GM18502 (cell line): ENCODE measurements at regions not wholly inside any gene's neighbourhood (a gene's known extent, or its start where the extent isn't known, plus 50 kb on each side); places are given as distances from the start of the nearest gene placed in this dataset.
"Not testable (repeated sequence)": the region's sequence is repeated elsewhere in the genome, so short reads cannot be mapped to it uniquely, and the experiment has no call there.

Experiments used
- ATAC-seq: cut with Tn5 transposase; IDR thresholded peaks from one replicate; pipeline ENCODE4 v1.9.1; 2021; ENCODE audit warnings: mild to moderate bottlenecking; ENCODE audit not compliant: unreplicated experiment, poor library complexity

- no peak for ATAC-seq
Observed at GRCh38 chr18:55735199-55735855, 147.3 kb upstream of the TCF4 start.

DNA sequence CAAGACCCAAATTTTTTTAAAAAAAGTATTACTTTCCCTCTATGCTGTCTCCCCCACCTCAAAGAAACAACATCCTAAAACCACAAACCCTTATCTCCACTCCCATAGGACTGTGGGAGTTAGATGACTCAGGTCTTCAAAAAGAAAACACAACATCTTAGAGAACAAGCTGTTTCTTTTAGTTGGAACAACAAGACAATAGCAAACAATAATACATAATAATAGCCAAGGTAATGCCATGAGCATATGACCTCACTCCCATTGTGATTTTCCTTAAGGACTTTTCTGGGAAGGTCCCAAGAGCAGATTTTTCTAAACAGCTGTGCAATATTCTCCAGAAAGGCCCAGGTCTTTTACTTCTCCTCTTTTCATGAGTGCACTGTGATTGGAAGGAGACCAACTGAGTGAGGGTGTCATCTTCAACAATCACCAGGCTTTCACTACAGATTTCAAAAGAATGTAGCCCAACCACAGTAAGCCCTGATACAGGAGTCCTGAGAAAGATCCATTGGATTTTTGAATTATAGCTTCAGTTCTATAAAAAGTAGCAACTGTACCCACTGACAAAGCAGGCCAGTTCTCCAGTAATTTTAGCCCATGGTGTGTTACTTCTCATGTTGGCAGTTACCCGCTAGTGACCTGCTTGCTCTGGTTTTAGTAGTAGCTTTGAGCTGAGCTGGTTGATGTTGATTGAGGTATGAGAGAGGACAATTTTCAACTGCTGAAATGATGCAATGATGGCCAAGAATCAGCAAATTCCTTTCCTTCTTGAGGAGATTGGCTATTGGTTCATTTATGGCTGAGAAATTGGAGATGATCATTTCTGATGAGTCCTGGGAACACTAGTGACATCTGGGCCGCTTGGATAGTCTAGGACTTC, 144.5 kb upstream of the TCF4 start:
- no peak for ATAC-seq

DNA sequence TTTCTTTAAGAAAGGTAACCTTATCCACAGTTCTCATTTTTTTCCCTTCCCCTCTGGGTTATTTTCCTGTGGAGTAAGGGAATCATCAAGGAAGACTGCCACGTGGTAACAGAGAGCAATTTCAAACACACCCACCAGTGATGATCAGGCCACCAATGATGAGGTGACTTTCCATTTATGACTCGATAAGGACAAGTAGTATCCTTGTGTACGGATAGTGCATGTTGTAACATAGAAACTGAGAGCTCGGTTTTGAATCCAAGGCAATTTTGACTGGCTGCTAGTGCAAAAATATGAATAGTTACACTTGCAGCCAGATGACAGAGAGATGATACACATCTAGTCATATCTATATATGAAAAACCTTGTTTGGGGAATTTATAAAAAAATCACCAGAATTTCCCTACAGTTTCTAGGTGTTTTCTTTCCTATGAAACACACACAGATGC, 143.6 kb upstream of the TCF4 start:
- ATAC-seq, result peak; percentile 85

DNA sequence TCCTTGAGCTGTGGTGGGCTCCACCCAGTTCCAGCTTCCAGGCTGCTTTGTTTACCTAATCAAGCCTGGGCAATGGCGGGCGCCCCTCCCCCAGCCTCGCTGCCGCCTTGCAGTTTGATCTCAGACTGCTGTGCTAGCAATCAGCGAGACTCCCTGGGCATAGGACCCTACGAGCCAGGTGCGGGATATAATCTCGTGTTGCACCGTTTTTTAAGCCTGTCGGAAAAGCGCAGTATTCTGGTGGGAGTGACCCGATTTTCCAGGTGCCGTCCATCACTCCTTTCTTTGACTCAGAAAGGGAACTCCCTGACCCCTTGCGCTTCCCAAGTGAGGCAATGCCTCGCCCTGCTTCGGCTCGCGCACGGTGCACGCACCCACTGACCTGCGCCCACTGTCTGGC, 133.0 kb upstream of the TCF4 start:
- not testable (repeated sequence) for ATAC-seq

DNA sequence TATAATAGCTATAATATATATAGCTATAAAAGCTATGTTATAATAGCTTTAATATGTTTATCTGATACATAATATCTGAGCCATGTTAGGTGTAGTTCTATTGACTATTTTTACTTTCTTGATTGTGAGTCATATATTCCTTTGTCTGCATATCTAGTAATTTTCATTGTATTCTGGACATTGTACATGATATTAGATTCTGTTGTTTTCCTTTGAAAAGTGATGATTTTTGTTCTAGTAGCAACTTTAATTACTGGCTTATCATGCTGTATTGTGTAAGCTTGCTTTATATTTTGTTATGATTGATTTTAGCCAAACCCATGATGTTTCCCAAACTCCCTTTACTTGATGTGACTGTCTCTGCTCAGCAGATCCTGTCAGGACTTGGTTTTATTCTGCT, 125.7 kb upstream of the TCF4 start:
- ATAC-seq, result no peak

- ATAC-seq, result no peak
Observed at GRCh38 chr18:55706898-55707297, 118.9 kb upstream of the TCF4 start.

GRCh38 chr18:55699233-55699765, 111.3 kb upstream of the TCF4 start:
- no peak for ATAC-seq

- ATAC-seq, result no peak
Observed at GRCh38 chr18:55696811-55697210, 108.8 kb upstream of the TCF4 start.

DNA sequence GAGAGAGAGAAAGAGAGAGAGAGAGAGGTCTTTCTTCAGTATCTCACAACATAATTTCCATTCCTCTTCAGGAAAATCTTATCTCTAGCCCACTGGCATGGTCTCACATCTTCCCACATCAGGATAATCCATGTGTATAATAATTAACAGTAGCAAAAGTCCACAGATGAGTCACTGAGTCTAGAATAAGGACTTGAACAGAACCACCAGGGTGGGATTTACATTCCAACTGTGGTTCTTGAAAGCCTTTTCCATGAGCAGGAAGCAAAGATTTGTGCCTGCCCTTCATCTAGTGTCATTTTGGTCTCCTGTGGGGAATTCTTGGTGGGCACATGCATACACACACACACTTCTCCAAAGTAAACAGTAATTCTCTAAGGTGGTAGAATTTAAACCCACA, 107.1 kb upstream of the TCF4 start:
- no peak for ATAC-seq

DNA sequence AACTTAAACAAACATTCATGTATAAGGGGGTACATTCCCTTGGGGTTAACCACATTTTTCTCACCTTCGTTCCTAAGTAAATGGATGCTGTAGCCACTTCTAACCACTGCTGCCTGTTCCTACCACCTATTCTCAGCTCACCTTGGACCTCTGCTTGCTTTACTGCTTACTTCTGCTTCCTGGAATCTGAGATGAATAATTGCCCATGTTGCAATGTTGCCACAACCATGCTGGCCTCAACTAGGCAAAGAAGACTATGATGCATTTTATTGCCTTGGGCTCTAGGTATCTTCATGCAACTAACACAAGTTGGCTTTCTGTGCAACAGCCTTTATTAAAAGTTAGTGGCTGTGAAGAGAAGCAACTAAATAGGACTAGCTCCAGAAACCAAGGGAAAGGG, 106.3 kb upstream of the TCF4 start:
- no peak for ATAC-seq

DNA sequence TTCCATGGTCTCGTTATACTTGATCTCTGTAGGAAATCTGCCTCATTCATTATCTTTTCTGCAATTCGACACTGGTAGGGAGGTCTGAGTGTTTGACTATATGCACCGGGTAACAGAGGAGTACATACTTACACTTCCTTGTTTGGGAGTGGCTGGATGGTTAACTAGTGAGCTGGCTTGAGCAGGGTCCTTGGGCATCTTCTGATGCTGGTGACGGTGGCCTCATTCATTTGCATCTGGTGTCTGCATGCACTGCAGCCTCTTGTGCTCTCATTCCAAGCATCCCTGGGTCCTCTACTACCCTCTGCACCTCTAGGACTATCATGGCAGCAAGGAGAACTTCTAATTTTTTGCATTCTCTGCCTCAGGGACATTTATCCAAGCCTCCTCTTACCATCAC, 100.0 kb upstream of the TCF4 start:
- ATAC-seq, result no peak

DNA sequence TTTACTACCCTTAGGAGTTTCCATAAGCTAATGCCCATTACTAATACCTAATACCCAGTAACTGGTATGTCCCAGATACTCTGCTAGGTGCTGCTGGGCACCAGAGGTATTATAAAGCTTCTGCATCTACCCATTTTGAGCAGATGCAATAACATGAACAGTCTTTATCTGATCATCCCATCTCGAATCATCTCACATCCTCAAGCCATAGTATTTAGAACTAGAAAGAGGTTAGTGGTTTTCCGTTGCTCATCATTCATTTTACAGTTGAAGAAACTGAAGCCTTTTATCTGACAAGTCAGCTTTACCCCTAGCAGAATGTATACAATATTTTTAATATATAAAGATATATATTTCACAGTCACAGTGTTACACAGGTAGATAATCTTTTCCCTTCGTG, 99.1 kb upstream of the TCF4 start:
- no peak for ATAC-seq

DNA sequence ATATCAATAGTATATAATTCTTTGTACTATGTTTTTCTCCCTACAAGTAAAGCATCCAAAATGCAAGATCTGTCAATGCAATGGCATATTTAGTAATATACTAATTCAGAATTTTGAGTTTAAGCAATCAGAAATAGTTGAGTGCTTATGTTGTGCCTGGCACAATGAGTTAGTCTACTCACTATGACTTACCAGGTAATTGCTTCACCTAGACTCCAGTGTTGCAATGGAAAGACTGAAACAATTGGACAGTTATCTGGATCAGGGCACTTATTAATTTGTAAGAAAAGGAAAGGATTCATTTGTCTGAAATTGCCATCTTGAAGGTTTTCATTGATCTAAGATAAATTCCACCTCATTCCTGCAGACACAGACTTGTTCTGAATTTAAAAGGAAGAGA, 97.6 kb upstream of the TCF4 start:
- ATAC-seq, result no peak

DNA sequence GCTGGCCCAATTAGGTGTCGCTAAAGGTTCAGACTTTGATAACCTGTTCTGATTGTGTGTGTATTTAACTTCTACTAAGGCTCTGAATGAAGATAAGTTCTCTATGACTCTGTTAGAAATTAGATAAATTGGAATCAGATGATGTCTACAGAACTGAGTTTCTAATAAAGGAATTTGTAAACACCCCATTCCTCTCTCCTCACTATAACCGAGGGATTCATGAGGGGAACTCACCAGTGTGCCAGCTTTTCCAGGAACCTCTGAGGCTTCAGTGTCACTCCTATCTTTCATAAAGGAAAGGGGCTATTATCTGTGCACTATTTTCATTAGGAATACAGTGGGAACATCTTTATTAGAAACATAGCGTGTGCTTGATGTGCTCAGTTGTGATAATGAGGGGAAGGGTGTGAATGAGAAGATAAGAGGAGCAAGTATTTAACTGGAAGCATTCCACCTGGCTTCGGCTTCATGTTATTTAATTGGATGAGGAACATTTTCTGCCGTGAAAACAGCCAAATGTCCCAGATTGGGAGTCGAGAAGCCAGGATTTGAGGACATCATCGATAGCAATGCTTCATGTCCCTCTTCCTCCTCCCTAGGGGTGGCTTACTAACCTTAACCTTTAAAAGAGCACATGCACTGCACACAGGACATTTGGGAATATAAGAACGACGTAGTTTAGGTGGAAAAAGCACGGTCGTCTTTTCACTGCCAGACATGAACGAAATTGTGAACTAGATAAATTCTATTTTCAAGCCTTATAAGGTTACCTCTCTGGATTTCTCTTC, 84.8 kb upstream of the TCF4 start:
- no peak for ATAC-seq

DNA sequence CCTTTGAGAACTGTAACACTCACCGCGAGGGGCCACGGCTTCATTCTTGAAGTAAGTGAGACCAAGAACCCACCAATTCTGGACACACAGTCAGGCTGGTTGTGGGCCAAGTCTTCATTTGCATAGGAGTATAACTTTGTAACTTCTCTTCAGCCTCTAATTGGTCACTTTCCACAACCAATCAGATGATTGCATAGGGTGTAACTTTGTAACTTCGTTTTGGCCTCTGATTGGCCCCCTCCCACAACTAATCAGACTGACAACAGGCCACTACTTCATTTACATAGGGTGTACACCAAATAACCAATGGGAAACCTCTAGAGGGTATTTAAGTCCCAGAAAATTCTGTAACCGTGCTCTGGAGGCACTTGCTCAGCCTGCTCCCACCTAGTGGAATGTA, 77.5 kb upstream of the TCF4 start:
- ATAC-seq, result no peak

DNA sequence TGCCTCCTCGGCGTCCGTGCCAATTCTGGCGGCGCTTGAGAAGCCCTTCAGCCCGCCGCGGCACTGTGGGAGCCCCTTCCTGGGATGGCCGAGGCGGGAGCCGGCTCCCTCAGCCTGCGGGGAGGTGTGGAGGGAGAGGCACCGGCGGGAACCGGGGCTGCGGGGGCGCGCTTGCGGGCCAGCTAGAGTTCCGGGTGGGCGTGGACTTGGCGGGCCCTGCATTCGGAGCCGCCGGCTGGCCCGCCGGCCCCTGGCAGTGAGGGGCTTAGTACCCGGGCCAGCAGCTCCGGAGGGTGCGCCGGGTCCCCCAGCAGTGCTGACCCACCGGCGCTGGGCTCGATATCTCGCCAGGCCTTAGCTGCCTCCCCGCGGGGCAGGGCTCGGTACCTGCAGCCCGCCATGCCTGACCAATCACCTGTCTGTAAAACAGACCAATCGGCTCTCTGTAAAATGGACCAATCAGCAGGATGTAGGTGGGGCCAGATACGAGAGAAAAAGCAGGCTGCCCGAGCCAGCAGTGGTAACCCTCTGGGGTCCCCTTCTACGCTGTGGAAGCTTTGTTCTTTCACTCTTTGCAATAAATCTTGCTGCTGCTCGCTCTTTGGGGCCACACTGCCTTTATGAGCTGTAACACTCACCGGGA, 76.9 kb upstream of the TCF4 start:
- not testable (repeated sequence) for ATAC-seq

GRCh38 chr18:55663891-55664290, 75.9 kb upstream of the TCF4 start:
- ATAC-seq, result no peak

GRCh38 chr18:55658598-55658997, 70.6 kb upstream of the TCF4 start:
- ATAC-seq, result no peak

DNA sequence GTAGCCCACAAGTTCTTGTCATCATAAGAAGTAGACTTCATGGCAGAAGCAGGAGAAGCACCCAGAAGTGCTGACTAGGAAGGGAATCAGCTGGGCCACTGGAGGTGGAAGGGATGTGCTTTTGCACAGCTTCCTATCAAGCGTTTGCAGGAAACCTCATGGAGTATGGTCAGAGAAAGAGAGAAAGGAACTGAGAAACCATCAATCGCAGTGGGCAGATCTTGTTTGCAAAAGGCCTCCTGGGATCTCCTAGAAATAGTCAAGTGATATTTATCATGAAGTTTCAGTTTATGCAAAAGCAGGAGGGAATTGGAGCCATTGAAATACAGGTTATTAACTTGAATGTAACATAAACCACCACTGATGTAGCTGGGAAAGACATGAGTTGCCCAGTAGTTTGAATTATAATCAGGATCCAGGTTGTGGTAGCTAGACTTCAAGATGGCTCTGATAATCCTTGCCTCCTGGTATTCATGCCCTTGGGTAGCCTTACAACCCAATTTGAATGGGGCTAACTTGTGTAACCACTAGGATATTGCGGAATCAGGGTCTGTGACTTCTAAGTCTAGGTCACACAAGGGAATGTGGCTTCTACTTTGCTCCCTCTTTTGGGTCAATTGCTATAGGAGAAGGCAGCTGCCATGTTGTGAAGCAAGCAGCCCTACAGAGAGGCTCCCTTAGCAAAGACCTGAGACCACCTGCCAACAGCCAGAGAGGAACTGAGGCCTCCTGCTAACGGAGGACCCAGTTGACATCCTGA, 69.8 kb upstream of the TCF4 start:
- no peak for ATAC-seq

GRCh38 chr18:55654986-55655385, 67.0 kb upstream of the TCF4 start:
- no peak for ATAC-seq
